HEK293 (cell line): ENCODE measurements at regions not wholly inside any gene's neighbourhood (a gene's known extent, or its start where the extent isn't known, plus 50 kb on each side); places are given as distances from the start of the nearest gene placed in this dataset.

Source experiments
- CTCF ChIA-PET: fragments of 350-600 bp; formaldehyde crosslinking; extraction: SDS; loops from one replicate; lab custom pipeline; 2021; ENCODE audit warnings: antibody characterized with exemption; lab: Yijun Ruan, JAX
- POLR2A ChIA-PET: fragments of 300-600 bp; formaldehyde crosslinking; extraction: SDS; loops from one replicate; lab custom pipeline; 2020; ENCODE audit warnings: antibody characterized with exemption, inconsistent platforms; lab: Yijun Ruan, JAX
- H3K27ac ChIP-seq: fragments of 200-500 bp; sonication (Bioruptor generic); 2 replicates; pipeline ENCODE4 v1.5.1; 2014; ENCODE audit warnings: low read depth, low read length, control low read depth, inconsistent platforms; ENCODE audit errors: extremely low read depth
- H3K36me3 ChIP-seq, 2 experiments: fragments of 200-500 bp in 1 of 2; sonication (Bioruptor generic) in 1 of 2; 1 replicate in 1 of 2; 2 replicates in 1 of 2; pipeline ENCODE4 v1.5.1; 2014 to 2017; ENCODE audit warnings: inconsistent platforms in 2 of 2, low read length in 2 of 2; ENCODE audit not compliant: control insufficient read depth in 2 of 2, insufficient read depth in 1 of 2
- H3K4me1 ChIP-seq: fragments of 200-500 bp; sonication (Bioruptor generic); 2 replicates; pipeline ENCODE4 v1.5.1; 2014; ENCODE audit warnings: mild to moderate bottlenecking, low read length, inconsistent platforms; ENCODE audit not compliant: control insufficient read depth, insufficient read depth
- H3K4me3 ChIP-seq: 2 replicates; pipeline ENCODE4 v1.5.1; 2011; ENCODE audit warnings: low read depth, mild to moderate bottlenecking, control low read depth, low read length, moderate library complexity
- H3K9me3 ChIP-seq: fragments of 200-500 bp; sonication (Bioruptor generic); 2 replicates; pipeline ENCODE4 v1.5.1; 2014; ENCODE audit warnings: low read depth, low read length, inconsistent platforms; ENCODE audit not compliant: control insufficient read depth, insufficient read depth
- BCL6B ChIP-seq: fragments of 450-650 bp; formaldehyde crosslinking; IDR thresholded peaks from 2 replicates; pipeline ENCODE4 v1.5.1; 2017; ENCODE audit warnings: missing biosample characterization, missing genetic modification characterization
- HIC1 ChIP-seq: fragments of 450-650 bp; formaldehyde crosslinking; IDR thresholded peaks from 2 replicates; pipeline ENCODE4 v1.5.1; 2016; ENCODE audit warnings: missing biosample characterization, missing genetic modification characterization
- KLF16 ChIP-seq: fragments of 450-650 bp; formaldehyde crosslinking; IDR thresholded peaks from 2 replicates; pipeline ENCODE4 v1.5.1; 2017; ENCODE audit warnings: missing biosample characterization, missing genetic modification characterization
- REST ChIP-seq: fragments of 450-650 bp; formaldehyde crosslinking; IDR thresholded peaks from 2 replicates; pipeline ENCODE4 v1.5.1; 2016; ENCODE audit warnings: missing biosample characterization, missing genetic modification characterization
- SCRT2 ChIP-seq: fragments of 450-650 bp; formaldehyde crosslinking; IDR thresholded peaks from 2 replicates; pipeline ENCODE4 v1.5.1; 2016; ENCODE audit warnings: missing biosample characterization, missing genetic modification characterization
- SP2 ChIP-seq: fragments of 450-650 bp; formaldehyde crosslinking; IDR thresholded peaks from 2 replicates; pipeline ENCODE4 v1.5.1; 2016; ENCODE audit warnings: missing biosample characterization, missing genetic modification characterization
- TRIM28 ChIP-seq: IDR thresholded peaks from 2 replicates; pipeline ENCODE4 v1.6.1; 2011; ENCODE audit warnings: low read length, control low read depth, borderline replicate concordance
- ZBTB21 ChIP-seq: fragments of 450-650 bp; formaldehyde crosslinking; IDR thresholded peaks from 2 replicates; pipeline ENCODE4 v1.5.1; 2017; ENCODE audit warnings: missing biosample characterization, missing genetic modification characterization
- ZBTB44 ChIP-seq: fragments of 450-650 bp; IDR thresholded peaks from 2 replicates; pipeline ENCODE4 v1.5.1; 2018; ENCODE audit warnings: missing biosample characterization, mild to moderate bottlenecking, missing genetic modification characterization
- ZFP41 ChIP-seq: fragments of 450-650 bp; formaldehyde crosslinking; IDR thresholded peaks from 2 replicates; pipeline ENCODE4 v1.5.1; 2016; ENCODE audit warnings: missing biosample characterization, missing genetic modification characterization, borderline replicate concordance
- ZFP69B ChIP-seq: fragments of 450-650 bp; formaldehyde crosslinking; IDR thresholded peaks from 2 replicates; pipeline ENCODE4 v1.5.1; 2016; ENCODE audit warnings: missing biosample characterization, missing genetic modification characterization
- ZIC2 ChIP-seq: fragments of 450-650 bp; formaldehyde crosslinking; IDR thresholded peaks from 2 replicates; pipeline ENCODE4 v1.5.1; 2016; ENCODE audit warnings: missing biosample characterization, missing genetic modification characterization
- ZNF114 ChIP-seq: fragments of 450-650 bp; formaldehyde crosslinking; IDR thresholded peaks from 2 replicates; pipeline ENCODE4 v1.5.0; 2017; ENCODE audit warnings: missing biosample characterization, missing genetic modification characterization
- ZNF132 ChIP-seq: fragments of 450-650 bp; formaldehyde crosslinking; IDR thresholded peaks from 2 replicates; pipeline ENCODE4 v1.5.1; 2017; ENCODE audit warnings: missing biosample characterization, missing genetic modification characterization, borderline replicate concordance
- ZNF16 ChIP-seq: fragments of 450-650 bp; formaldehyde crosslinking; IDR thresholded peaks from 2 replicates; pipeline ENCODE4 v1.5.1; 2016; ENCODE audit warnings: low read depth, missing biosample characterization, missing genetic modification characterization
- ZNF18 ChIP-seq: fragments of 450-650 bp; formaldehyde crosslinking; IDR thresholded peaks from 2 replicates; pipeline ENCODE4 v1.5.1; 2016; ENCODE audit warnings: missing biosample characterization, missing genetic modification characterization
- ZNF23 ChIP-seq: fragments of 450-650 bp; formaldehyde crosslinking; IDR thresholded peaks from 2 replicates; pipeline ENCODE4 v1.5.1; 2016; ENCODE audit warnings: missing biosample characterization, missing genetic modification characterization, borderline replicate concordance
- ZNF350 ChIP-seq: fragments of 450-650 bp; formaldehyde crosslinking; IDR thresholded peaks from 2 replicates; pipeline ENCODE4 v1.5.0; 2017; ENCODE audit warnings: missing biosample characterization, mild to moderate bottlenecking, missing genetic modification characterization
- ZNF488 ChIP-seq: fragments of 450-650 bp; formaldehyde crosslinking; IDR thresholded peaks from 2 replicates; pipeline ENCODE4 v1.5.1; 2016; ENCODE audit warnings: missing biosample characterization, missing genetic modification characterization
- ZNF521 ChIP-seq: fragments of 450-650 bp; formaldehyde crosslinking; IDR thresholded peaks from 2 replicates; pipeline ENCODE4 v1.5.1; 2017; ENCODE audit warnings: missing biosample characterization, mild to moderate bottlenecking, missing genetic modification characterization
- ZNF626 ChIP-seq: fragments of 450-650 bp; sonication (Bioruptor Pico); formaldehyde crosslinking; IDR thresholded peaks from 2 replicates; pipeline ENCODE4 v1.5.1; 2018; ENCODE audit warnings: missing biosample characterization, missing genetic modification characterization, inconsistent platforms
- ZNF660 ChIP-seq: fragments of 450-650 bp; IDR thresholded peaks from 2 replicates; pipeline ENCODE4 v1.5.1; 2018; ENCODE audit warnings: missing biosample characterization, mild to moderate bottlenecking, missing genetic modification characterization

- TF ChIP-seq ZBTB44 (tag by site-specific recombination), result no peak
- no peak for TF ChIP-seq REST
- TF ChIP-seq ZNF626 (tag by site-specific recombination), result no peak
- TF ChIP-seq ZBTB21 (tag by site-specific recombination), result no peak
- no peak for TF ChIP-seq ZFP41
- TF ChIP-seq ZIC2 (tag by site-specific recombination), result no peak
These were observed 281.8 kb downstream of the SATB1 start (continued) for GRCh38 chr3:18143258-18143780.

- Histone ChIP-seq H3K27ac (no peak overlapping the region), H3K9me3 (no peaks in the 10 kb centered on the region), H3K36me3 (no peaks in the 10 kb centered on the region), H3K4me3 (no peak overlapping the region), H3K4me1 (no peaks in the 10 kb centered on the region)
- CTCF ChIA-PET, result interaction anchor here (0.8 kb wide), 1 partner anchor 171 kb away, joined by 3 read pairs; no protein-coding TSS in a partner anchor
- POLR2A ChIA-PET, result no interaction called here
- TF ChIP-seq ZNF521 (tag by site-specific recombination), result no peak
- no peak for TF ChIP-seq ZNF16 (tag by site-specific recombination)
- TF ChIP-seq KLF16, result no peak
- no peak for TF ChIP-seq ZNF132 (tag by site-specific recombination)
These were observed 287.2 kb downstream of the SATB1 start for GRCh38 chr3:18137958-18138357.

- CTCF ChIA-PET, result interaction anchor here (0.6 kb wide), 1 partner anchor 1148 kb away, joined by 3 read pairs; no protein-coding TSS in a partner anchor
- POLR2A ChIA-PET, result no interaction called here
- TF ChIP-seq SP2 (tag by site-specific recombination) (no peak), ZNF350 (no peak), TRIM28 (no peak), HIC1 (tag by site-specific recombination) (no peak), ZNF23 (no peak), ZNF18 (tag by site-specific recombination) (no peak), BCL6B (tag by site-specific recombination) (no peak), ZNF488 (tag by site-specific recombination) (no peak), ZNF660 (no peak), ZNF114 (tag by site-specific recombination) (no peak), SCRT2 (tag by site-specific recombination) (no peak), ZFP69B (no peak)
These were observed 289.9 kb downstream of the SATB1 start for GRCh38 chr3:18135060-18135814.

More at GRCh38 chr3:18135060-18135814, 289.9 kb downstream of the SATB1 start:
- Histone ChIP-seq H3K4me1 (no peaks in the 10 kb centered on the region), H3K36me3 (no peaks in the 10 kb centered on the region), H3K4me3 (no peak overlapping the region), H3K9me3 (no peaks in the 10 kb centered on the region), H3K27ac (no peak overlapping the region)
